ENCODE measurements at regions not wholly inside any gene's neighbourhood (a gene's known extent, or its start where the extent isn't known, plus 50 kb on each side); places are given as distances from the start of the nearest gene placed in this dataset.

- TF ChIP-seq CTCF (conservative IDR thresholded peaks at IDR 0.05) (no peak), EZH2 (IDR thresholded peaks at IDR 0.05; ENCODE audit: low read depth) (no peak)
Observed at GRCh38 chr3:86826292-86826691, 164.7 kb downstream of the VGLL3 start.
